Type B pancreatic cell (in vitro differentiated cells): ENCODE measurements at regions not wholly inside any gene's neighbourhood (a gene's known extent, or its start where the extent isn't known, plus 50 kb on each side); places are given as distances from the start of the nearest gene placed in this dataset.
A peak's percentile ranks its signal among the peaks of the same experiment; 100 is the strongest.

ENCODE experiments used
- DNase-seq: peaks from one replicate; pipeline ENCODE4 v3.0.0; 2021; ENCODE audit warnings: mixed read lengths; ENCODE audit not compliant: unreplicated experiment; ENCODE audit errors: extremely low spot score
- H3K27ac Mint-ChIP-seq: 2 replicates; pipeline ENCODE4 v1.8.0; 2021; ENCODE audit warnings: mild to moderate bottlenecking, mixed read lengths
- H3K27me3 Mint-ChIP-seq: 2 replicates; pipeline ENCODE4 v1.8.0; 2021; ENCODE audit warnings: mixed read lengths
- H3K36me3 Mint-ChIP-seq: 2 replicates; pipeline ENCODE4 v1.8.0; 2021; ENCODE audit warnings: mixed read lengths
- H3K4me1 Mint-ChIP-seq: one replicate; pipeline ENCODE4 v1.8.0; 2021; ENCODE audit warnings: mixed read lengths; ENCODE audit not compliant: unreplicated experiment
- H3K4me3 Mint-ChIP-seq: 2 replicates; pipeline ENCODE4 v1.8.0; 2021; ENCODE audit warnings: mild to moderate bottlenecking, mixed read lengths
- H3K9me3 Mint-ChIP-seq: 2 replicates; pipeline ENCODE4 v1.8.0; 2021; ENCODE audit warnings: mixed read lengths
- CTCF ChIP-seq: fragments of 200-600 bp; sonication (generic); conservative IDR thresholded peaks from 2 replicates; pipeline ENCODE4 v1.5.0; 2021; ENCODE audit warnings: antibody characterized with exemption, mild to moderate bottlenecking

GRCh38 chr10:50992356-50992901 lies 81.9 kb upstream of the PRKG1 start:
- H3K27ac Mint-ChIP-seq: peak overlapping the region; percentile 80
- no peak for DNase-seq
- H3K9me3 Mint-ChIP-seq: no peaks in the 10 kb centered on the region
- H3K4me3 Mint-ChIP-seq: peak overlapping the region; percentile 85
- H3K27me3 Mint-ChIP-seq: peaks cover 21% of the 10 kb centered on the region
- H3K36me3 Mint-ChIP-seq: no peaks in the 10 kb centered on the region
- peaks cover 27% of the 10 kb centered on the region for H3K4me1 Mint-ChIP-seq
- TF ChIP-seq CTCF: no peak

- no peak for TF ChIP-seq CTCF
- Mint-ChIP-seq H3K27me3 (peaks cover 21% of the 10 kb centered on the region), H3K9me3 (no peaks in the 10 kb centered on the region), H3K36me3 (no peaks in the 10 kb centered on the region), H3K4me3 (peak overlapping the region; percentile 85), H3K4me1 (peaks cover 29% of the 10 kb centered on the region), H3K27ac (peak overlapping the region; percentile 80)
- no peak for DNase-seq
These were observed 81.1 kb upstream of the PRKG1 start for GRCh38 chr10:50992972-50993766.

GRCh38 chr10:50993771-50994251 lies 80.5 kb upstream of the PRKG1 start:
- Mint-ChIP-seq H3K4me3 (peak overlapping the region; percentile 85), H3K27ac (peak overlapping the region; percentile 80), H3K9me3 (no peaks in the 10 kb centered on the region), H3K4me1 (peaks cover 29% of the 10 kb centered on the region), H3K36me3 (no peaks in the 10 kb centered on the region), H3K27me3 (peaks cover 20% of the 10 kb centered on the region)
- TF ChIP-seq CTCF: no peak
- no peak for DNase-seq

- Mint-ChIP-seq H3K27me3 (peaks cover 3% of the 10 kb centered on the region), H3K4me1 (peaks cover 35% of the 10 kb centered on the region), H3K4me3 (no peak overlapping the region), H3K9me3 (no peaks in the 10 kb centered on the region), H3K36me3 (no peaks in the 10 kb centered on the region), H3K27ac (no peak overlapping the region)
- no peak for DNase-seq
- TF ChIP-seq CTCF: no peak
These were observed 76.8 kb upstream of the PRKG1 start for GRCh38 chr10:50997461-50997860.

- peaks cover 32% of the 10 kb centered on the region for H3K4me1 Mint-ChIP-seq
- no peak overlapping the region for H3K27ac Mint-ChIP-seq
- DNase-seq: no peak
- no peaks in the 10 kb centered on the region for H3K27me3 Mint-ChIP-seq
- H3K4me3 Mint-ChIP-seq: no peak overlapping the region
- H3K9me3 Mint-ChIP-seq: no peaks in the 10 kb centered on the region
- no peak for TF ChIP-seq CTCF
- no peaks in the 10 kb centered on the region for H3K36me3 Mint-ChIP-seq
These were observed 75.1 kb upstream of the PRKG1 start for GRCh38 chr10:50999163-50999562.
